BLaER1 treated with 17β-estradiol and CSF1 and Interleukin-3, amounts not matched to agents 10 nM and 100 nM (cell line): ENCODE measurements at regions not wholly inside any gene's neighbourhood (a gene's known extent, or its start where the extent isn't known, plus 50 kb on each side); places are given as distances from the start of the nearest gene placed in this dataset.

Source experiments
- H3K27ac ChIP-seq, 11 experiments: shearing (Covaris generic); formaldehyde crosslinking; 2 replicates each; pipeline ENCODE4 v1.8.1; 2022
- H3K27me3 ChIP-seq, 11 experiments: shearing (Covaris generic); formaldehyde crosslinking; 2 replicates each; pipeline ENCODE4 v1.8.1; 2022
- H3K36me3 ChIP-seq, 11 experiments: shearing (Covaris generic); formaldehyde crosslinking; 2 replicates each; pipeline ENCODE4 v1.8.1; 2022
- H3K4me1 ChIP-seq, 10 experiments: shearing (Covaris generic); formaldehyde crosslinking; 2 replicates each; pipeline ENCODE4 v1.8.1; 2022
- H3K4me2 ChIP-seq, 11 experiments: shearing (Covaris generic); formaldehyde crosslinking; 2 replicates each; pipeline ENCODE4 v1.8.1; 2022
- H3K4me3 ChIP-seq, 10 experiments: shearing (Covaris generic); formaldehyde crosslinking; 2 replicates each; pipeline ENCODE4 v1.8.1; 2022
- H3K9ac ChIP-seq, 11 experiments: shearing (Covaris generic); formaldehyde crosslinking; 2 replicates each; pipeline ENCODE4 v1.8.1; 2022
- H3K9me3 ChIP-seq, 11 experiments: shearing (Covaris generic); formaldehyde crosslinking; replicated peaks in 1 of 11; 2 replicates each; pipeline ENCODE4 v1.8.1; 2022
- H4K20me1 ChIP-seq, 11 experiments: shearing (Covaris generic); formaldehyde crosslinking; 2 replicates each; pipeline ENCODE4 v1.8.1; 2022
- Cebpa-rat ChIP-seq, 11 experiments: shearing (Covaris generic); IDR thresholded peaks; 2 replicates each; pipeline ENCODE4 v1.8.1; 2022

DNA sequence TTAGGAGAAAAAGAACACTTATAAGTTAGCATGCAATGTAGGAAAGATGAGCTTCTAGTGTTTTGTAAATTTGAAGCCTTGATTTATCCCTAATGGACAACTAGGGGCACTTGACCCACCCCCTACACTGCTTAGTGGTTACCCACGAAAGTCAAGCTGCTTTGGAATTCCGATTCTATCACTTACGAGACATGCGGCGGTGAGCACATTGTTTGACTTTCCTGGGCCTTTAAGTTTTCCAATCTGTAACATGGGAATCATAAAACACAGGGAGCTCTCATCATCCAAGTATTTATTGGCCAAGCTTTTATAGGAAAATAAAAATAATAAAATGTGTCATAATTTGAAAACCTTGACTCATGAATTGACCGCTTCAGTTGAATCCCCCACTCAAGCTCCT is 78.7 kb upstream of the PDK4 start:
- no peak overlapping the region for H3K4me2 ChIP-seq
- H3K9me3 ChIP-seq = no peaks in the 10 kb centered on the region
- H3K4me3 ChIP-seq = no peak overlapping the region
- H4K20me1 ChIP-seq = no peaks in the 10 kb centered on the region
- H3K27me3 ChIP-seq = no peaks in the 10 kb centered on the region
- H3K36me3 ChIP-seq = no peaks in the 10 kb centered on the region
- no peak overlapping the region for H3K9ac ChIP-seq
- TF ChIP-seq Cebpa-rat (IDR thresholded peaks at IDR 0.05) = no peak
- H3K4me1 ChIP-seq = no peaks in the 10 kb centered on the region
- H3K27ac ChIP-seq = no peak overlapping the region

DNA sequence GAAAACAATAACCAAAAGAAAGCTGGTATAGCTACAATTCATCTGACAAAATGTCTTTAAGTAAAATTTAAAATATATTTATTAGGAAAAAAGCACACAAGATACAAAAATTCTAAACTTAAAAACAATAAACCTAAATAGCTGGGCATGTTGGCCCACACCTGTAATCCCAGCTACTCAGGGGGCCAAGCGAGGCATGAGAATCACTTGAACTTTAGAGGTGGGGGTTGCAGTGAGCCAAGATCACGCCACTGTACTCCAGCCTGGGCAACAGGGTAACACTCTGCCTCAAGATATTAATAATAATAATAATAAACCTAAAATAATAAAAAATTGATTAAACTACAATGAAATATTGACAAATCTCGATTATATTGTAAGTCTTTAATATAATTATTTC is 77.8 kb upstream of the PDK4 start:
- no peak for TF ChIP-seq Cebpa-rat (IDR thresholded peaks at IDR 0.05)
- Histone ChIP-seq H3K4me1 (no peaks in the 10 kb centered on the region), H3K9me3 (no peaks in the 10 kb centered on the region), H3K27ac (no peak overlapping the region), H3K36me3 (no peaks in the 10 kb centered on the region), H3K27me3 (no peaks in the 10 kb centered on the region), H3K4me2 (no peak overlapping the region), H3K4me3 (no peak overlapping the region), H3K9ac (no peak overlapping the region), H4K20me1 (no peaks in the 10 kb centered on the region)

DNA sequence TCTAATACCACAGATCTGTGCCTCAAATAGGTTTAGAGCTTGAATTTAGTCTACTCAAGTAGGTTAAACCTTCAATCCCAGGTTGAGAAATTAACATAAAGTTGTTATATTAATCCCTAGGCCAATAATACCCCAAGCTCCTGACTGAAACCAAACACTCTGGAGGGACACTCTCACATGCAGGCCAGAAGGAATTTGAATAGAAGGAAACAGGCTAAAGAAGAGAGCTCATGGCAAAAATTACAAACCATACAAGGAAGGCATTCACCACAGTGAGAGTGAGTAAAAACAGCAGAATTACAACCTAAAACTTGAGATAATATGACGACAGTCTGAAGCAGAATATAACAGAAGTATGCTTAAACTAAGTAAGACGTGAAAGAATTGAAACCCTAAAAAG is 76.1 kb upstream of the PDK4 start:
- Histone ChIP-seq H3K9ac (no peak overlapping the region), H3K9me3 (no peaks in the 10 kb centered on the region), H4K20me1 (no peaks in the 10 kb centered on the region), H3K4me3 (no peak overlapping the region), H3K4me1 (no peaks in the 10 kb centered on the region), H3K27me3 (no peaks in the 10 kb centered on the region), H3K27ac (no peak overlapping the region), H3K36me3 (no peaks in the 10 kb centered on the region), H3K4me2 (no peak overlapping the region)
- TF ChIP-seq Cebpa-rat (IDR thresholded peaks at IDR 0.05) = no peak

DNA sequence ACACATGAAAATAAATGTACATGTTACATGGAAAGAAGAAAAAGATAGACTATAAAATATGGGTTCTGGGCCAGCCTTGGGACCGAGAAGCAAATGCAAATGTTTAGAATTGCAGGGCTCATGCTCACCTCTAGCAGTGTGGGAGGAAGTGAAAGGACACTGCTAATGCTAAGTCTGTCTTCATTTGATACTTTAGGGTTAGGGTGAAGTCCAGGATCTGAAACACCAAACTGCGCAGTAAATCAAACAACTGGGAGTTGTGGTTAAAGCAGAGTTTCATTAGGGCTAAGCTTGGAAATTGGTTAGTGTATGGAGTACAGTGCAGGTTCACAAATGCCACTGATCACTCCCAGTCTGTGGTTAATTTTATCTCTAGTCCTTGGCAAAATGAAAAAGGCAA is 73.2 kb upstream of the PDK4 start:
- no peak overlapping the region for H3K27ac ChIP-seq
- no peaks in the 10 kb centered on the region for H3K36me3 ChIP-seq
- H3K4me1 ChIP-seq = no peaks in the 10 kb centered on the region
- no peaks in the 10 kb centered on the region for H4K20me1 ChIP-seq
- H3K4me2 ChIP-seq = no peak overlapping the region
- no peak overlapping the region for H3K4me3 ChIP-seq
- H3K9me3 ChIP-seq = no peaks in the 10 kb centered on the region
- no peaks in the 10 kb centered on the region for H3K27me3 ChIP-seq
- H3K9ac ChIP-seq = no peak overlapping the region
- no peak for TF ChIP-seq Cebpa-rat (IDR thresholded peaks at IDR 0.05)

DNA sequence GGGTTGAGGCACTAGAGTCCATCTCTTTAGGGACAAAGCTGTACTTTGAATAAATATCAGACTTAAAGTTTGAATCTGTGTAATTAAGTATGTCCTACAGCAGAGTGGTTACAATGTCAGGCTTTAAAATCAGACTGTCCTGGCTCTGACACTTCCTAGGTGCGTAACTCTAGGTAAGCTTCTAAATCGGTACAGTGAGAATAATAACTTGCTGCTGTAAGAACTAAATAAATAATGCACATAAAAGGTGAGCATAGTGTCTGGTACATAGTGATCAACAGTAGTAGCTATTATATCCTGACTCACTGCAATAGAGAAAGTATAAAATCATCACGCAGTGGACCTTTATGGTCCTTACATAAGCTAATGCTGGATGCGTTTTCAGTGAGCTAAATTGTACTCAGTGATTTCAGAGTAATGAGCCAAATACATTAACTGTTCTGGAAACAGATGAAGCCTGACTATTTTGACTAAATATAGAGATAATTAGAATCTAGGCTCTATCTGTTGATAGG is 72.2 kb upstream of the PDK4 start:
- H3K9me3 ChIP-seq = peaks cover 0 to 4% (median 2%) of the 10 kb centered on the region in 11 experiments; a peak in 11 of 22 replicates
- no peaks in the 10 kb centered on the region for H4K20me1 ChIP-seq
- H3K9ac ChIP-seq = no peak overlapping the region
- H3K36me3 ChIP-seq = no peaks in the 10 kb centered on the region
- H3K4me2 ChIP-seq = no peak overlapping the region
- H3K4me1 ChIP-seq = no peaks in the 10 kb centered on the region
- no peak for TF ChIP-seq Cebpa-rat (IDR thresholded peaks at IDR 0.05)
- H3K27ac ChIP-seq = no peak overlapping the region
- H3K4me3 ChIP-seq = no peak overlapping the region
- H3K27me3 ChIP-seq = no peaks in the 10 kb centered on the region

DNA sequence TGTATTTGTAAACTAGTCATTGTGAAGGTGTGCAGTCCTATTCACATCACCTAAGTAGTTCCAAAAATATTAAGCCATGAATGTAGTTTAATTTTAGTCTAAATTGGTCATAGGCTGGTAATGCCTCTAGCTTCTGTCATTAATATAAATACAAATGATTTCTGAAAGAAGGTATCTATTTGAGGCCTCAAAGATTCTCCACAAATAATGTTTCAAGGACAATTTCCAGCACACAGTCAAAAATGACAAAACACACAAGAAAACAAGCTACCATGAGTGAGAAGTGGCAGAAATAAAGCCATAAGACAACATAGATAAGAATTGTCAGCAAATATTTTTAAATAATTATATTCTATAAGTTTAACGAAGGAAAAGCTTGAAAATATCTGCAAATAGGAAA is 66.7 kb upstream of the PDK4 start:
- TF ChIP-seq Cebpa-rat (IDR thresholded peaks at IDR 0.05) = no peak
- H3K4me1 ChIP-seq = no peaks in the 10 kb centered on the region
- H3K27me3 ChIP-seq = no peaks in the 10 kb centered on the region
- H3K9me3 ChIP-seq = peaks cover 13 to 22% (median 20%) of the 10 kb centered on the region in 11 experiments
- H3K4me3 ChIP-seq = no peak overlapping the region
- H3K9ac ChIP-seq = no peak overlapping the region
- no peak overlapping the region for H3K4me2 ChIP-seq
- no peak overlapping the region for H3K27ac ChIP-seq
- H4K20me1 ChIP-seq = no peaks in the 10 kb centered on the region
- H3K36me3 ChIP-seq = no peaks in the 10 kb centered on the region

DNA sequence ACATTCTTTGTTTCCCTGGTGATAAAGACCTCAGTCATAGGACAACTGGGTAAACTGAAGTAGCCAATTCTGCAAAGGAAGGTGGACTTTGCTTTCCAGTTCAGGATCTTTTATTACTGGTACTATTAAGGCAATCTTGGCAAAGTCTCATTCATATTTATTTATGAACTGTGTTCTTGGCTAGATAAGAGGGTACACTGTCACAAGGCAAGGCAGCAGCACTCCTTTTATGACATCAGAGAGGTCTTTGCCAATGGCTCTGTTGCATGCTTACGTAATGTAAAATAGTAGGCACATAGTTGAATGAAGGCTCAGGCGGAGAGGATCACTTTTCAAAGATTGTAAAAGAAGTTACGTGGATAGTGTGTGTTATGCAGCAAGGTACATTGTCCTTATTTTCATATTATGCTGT is 63.7 kb upstream of the PDK4 start:
- Histone ChIP-seq H3K9ac (no peak overlapping the region), H3K4me1 (no peaks in the 10 kb centered on the region), H3K27ac (no peak overlapping the region), H4K20me1 (no peaks in the 10 kb centered on the region), H3K9me3 (peaks cover 13 to 22% (median 20%) of the 10 kb centered on the region in 11 experiments), H3K4me2 (no peak overlapping the region), H3K27me3 (no peaks in the 10 kb centered on the region), H3K36me3 (no peaks in the 10 kb centered on the region), H3K4me3 (no peak overlapping the region)
- no peak for TF ChIP-seq Cebpa-rat (IDR thresholded peaks at IDR 0.05)

DNA sequence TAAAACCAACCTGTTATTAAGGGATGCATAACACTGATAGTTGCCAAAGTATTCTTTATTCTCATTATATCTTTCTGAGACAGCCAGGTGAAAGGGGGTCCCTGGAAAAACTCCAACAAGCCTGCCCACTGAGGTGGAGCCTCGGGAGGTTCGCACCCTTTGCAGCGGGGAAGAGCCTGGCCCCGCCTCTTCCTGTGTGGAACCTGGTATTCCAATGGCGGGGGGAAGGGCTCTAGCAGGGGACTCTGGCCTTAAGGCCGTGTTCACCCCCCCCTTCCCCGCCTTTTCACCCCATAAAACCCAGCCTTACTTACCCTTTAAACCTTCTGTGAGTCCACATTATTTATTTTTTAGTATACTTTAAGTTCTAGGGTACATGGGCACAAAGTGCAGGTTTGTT is 62.4 kb upstream of the PDK4 start:
- H3K27me3 ChIP-seq = no peaks in the 10 kb centered on the region
- no peaks in the 10 kb centered on the region for H3K4me1 ChIP-seq
- no peaks in the 10 kb centered on the region for H3K36me3 ChIP-seq
- H4K20me1 ChIP-seq = no peaks in the 10 kb centered on the region
- no peak overlapping the region for H3K27ac ChIP-seq
- peaks cover 13 to 21% (median 19%) of the 10 kb centered on the region in 11 experiments for H3K9me3 ChIP-seq
- no peak for TF ChIP-seq Cebpa-rat (IDR thresholded peaks at IDR 0.05)
- no peak overlapping the region for H3K4me2 ChIP-seq
- H3K9ac ChIP-seq = no peak overlapping the region
- H3K4me3 ChIP-seq = no peak overlapping the region

DNA sequence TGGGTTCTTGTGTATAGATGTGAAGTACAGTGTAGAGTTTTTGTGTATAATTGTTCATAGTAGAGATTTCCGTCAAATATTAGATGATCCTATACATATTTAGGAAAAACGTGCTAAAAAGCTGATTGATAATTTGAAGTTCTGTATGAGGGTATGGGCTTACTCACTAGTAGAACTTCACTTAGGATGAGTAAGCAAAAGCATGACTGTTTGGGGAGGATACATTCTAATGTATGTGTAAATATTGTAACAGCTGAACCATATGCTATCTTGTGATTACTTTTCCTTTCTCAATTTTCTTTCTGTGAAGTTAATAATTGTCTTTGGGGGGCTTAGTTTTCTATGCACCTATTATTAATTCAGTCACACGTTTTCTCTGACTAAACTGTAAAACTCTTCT is 53.2 kb upstream of the PDK4 start:
- Histone ChIP-seq H3K27ac (no peak overlapping the region), H3K4me2 (no peak overlapping the region), H4K20me1 (no peaks in the 10 kb centered on the region), H3K9ac (no peak overlapping the region), H3K4me1 (no peaks in the 10 kb centered on the region), H3K9me3 (no peaks in the 10 kb centered on the region), H3K27me3 (no peaks in the 10 kb centered on the region), H3K4me3 (no peak overlapping the region), H3K36me3 (no peaks in the 10 kb centered on the region)
- no peak for TF ChIP-seq Cebpa-rat (IDR thresholded peaks at IDR 0.05)

DNA sequence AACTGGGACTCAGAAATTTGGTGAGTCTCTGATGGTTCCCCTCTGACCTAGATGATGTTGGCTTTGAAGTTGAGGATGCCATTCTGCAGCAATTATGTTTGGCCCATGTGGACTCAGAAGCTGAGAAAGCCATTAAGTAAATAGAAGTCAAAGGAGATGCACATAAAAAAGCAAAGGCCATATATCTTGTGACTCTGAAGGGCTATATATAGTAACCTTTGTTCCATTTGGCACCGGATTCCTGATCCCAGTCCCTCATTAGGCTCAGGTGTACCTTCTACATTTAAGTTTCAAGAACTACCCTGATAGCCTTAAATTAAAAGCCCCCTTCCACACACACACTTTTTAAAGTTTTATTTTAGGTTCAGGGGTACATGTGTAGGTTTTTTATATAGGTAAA is 50.0 kb upstream of the PDK4 start:
- no peaks in the 10 kb centered on the region for H3K27me3 ChIP-seq
- TF ChIP-seq Cebpa-rat (IDR thresholded peaks at IDR 0.05) = no peak

More for the DNA sequence above, 50.0 kb upstream of the PDK4 start:
- no peak overlapping the region for H3K9ac ChIP-seq
- H4K20me1 ChIP-seq = no peaks in the 10 kb centered on the region
- H3K27ac ChIP-seq = no peak overlapping the region
- no peaks in the 10 kb centered on the region for H3K36me3 ChIP-seq
- H3K4me1 ChIP-seq = no peaks in the 10 kb centered on the region
- no peaks in the 10 kb centered on the region for H3K9me3 ChIP-seq
- no peak overlapping the region for H3K4me3 ChIP-seq
- no peak overlapping the region for H3K4me2 ChIP-seq
